SK-N-SH treated with all-trans-retinoic acid at 6 μM for 48 hours (cell line): ENCODE measurements at regions not wholly inside any gene's neighbourhood (a gene's known extent, or its start where the extent isn't known, plus 50 kb on each side); places are given as distances from the start of the nearest gene placed in this dataset.

Source experiments
- ATAC-seq: fragments of 200-7000 bp; cut with Tn5 transposase; 3 replicates; pipeline ENCODE4 v1.9.1; 2020; ENCODE audit warnings: mild to moderate bottlenecking, moderate library complexity
- ARNTL ChIP-seq: fragments of 450-650 bp; formaldehyde crosslinking; IDR thresholded peaks from 2 replicates; pipeline ENCODE4 v1.5.0; 2020; ENCODE audit warnings: low read depth, mild to moderate bottlenecking, moderate library complexity, borderline replicate concordance
- BACH2 ChIP-seq: fragments of 250-450 bp; sonication (Bioruptor Pico); IDR thresholded peaks from 2 replicates; pipeline ENCODE4 v1.9.0; 2021; ENCODE audit warnings: mild to moderate bottlenecking, borderline replicate concordance
- ESRRG ChIP-seq: fragments of 250-450 bp; sonication (Bioruptor Pico); IDR thresholded peaks from 2 replicates; pipeline ENCODE4 v1.6.1; 2021; ENCODE audit warnings: mild to moderate bottlenecking
- GLIS3 ChIP-seq: fragments of 250-450 bp; sonication (Bioruptor Pico); IDR thresholded peaks from 2 replicates; pipeline ENCODE4 v1.5.0; 2020; ENCODE audit warnings: mild to moderate bottlenecking, moderate library complexity
- ISL1 ChIP-seq: fragments of 250-450 bp; sonication (Bioruptor Pico); IDR thresholded peaks from 2 replicates; pipeline ENCODE4 v2.1.2; 2022; ENCODE audit warnings: mild to moderate bottlenecking, moderate library complexity
- OSR1 ChIP-seq: fragments of 250-450 bp; sonication (Bioruptor Pico); IDR thresholded peaks from 2 replicates; pipeline ENCODE4 v1.8.0; 2022; ENCODE audit warnings: moderate library complexity, mild to moderate bottlenecking, inconsistent platforms
- POU6F1 ChIP-seq: fragments of 250-450 bp; sonication (Bioruptor Pico); IDR thresholded peaks from 2 replicates; pipeline ENCODE4 v1.8.0; 2021; ENCODE audit warnings: low read depth, mild to moderate bottlenecking, moderate library complexity, borderline replicate concordance
- PPARA ChIP-seq: fragments of 250-450 bp; sonication (Bioruptor Pico); IDR thresholded peaks from 2 replicates; pipeline ENCODE4 v1.5.0; 2020; ENCODE audit warnings: mild to moderate bottlenecking, borderline replicate concordance
- RARB ChIP-seq: fragments of 250-450 bp; sonication (Bioruptor Pico); IDR thresholded peaks from 2 replicates; pipeline ENCODE4 v1.8.0; 2021; ENCODE audit warnings: mild to moderate bottlenecking, moderate library complexity
- SNAI2 ChIP-seq: fragments of 250-450 bp; sonication (Bioruptor Pico); IDR thresholded peaks from 2 replicates; pipeline ENCODE4 v1.5.0; 2020; ENCODE audit warnings: mild to moderate bottlenecking, moderate library complexity
- TCF4 ChIP-seq: fragments of 250-450 bp; sonication (Bioruptor Pico); IDR thresholded peaks from 2 replicates; pipeline ENCODE4 v1.8.0; 2021; ENCODE audit warnings: mild to moderate bottlenecking, moderate library complexity, borderline replicate concordance
- TOX ChIP-seq: fragments of 250-450 bp; sonication (Bioruptor Pico); IDR thresholded peaks from 2 replicates; pipeline ENCODE4 v1.8.0; 2021; ENCODE audit warnings: mild to moderate bottlenecking, moderate library complexity, borderline replicate concordance
- ZFP3 ChIP-seq: fragments of 250-450 bp; sonication (Bioruptor Pico); IDR thresholded peaks from 2 replicates; pipeline ENCODE4 v1.5.0; 2020; ENCODE audit warnings: mild to moderate bottlenecking, moderate library complexity
- ZFP30 ChIP-seq: fragments of 450-650 bp; formaldehyde crosslinking; IDR thresholded peaks from 2 replicates; pipeline ENCODE4 v1.5.0; 2022; ENCODE audit warnings: mild to moderate bottlenecking, moderate library complexity
- ZNF565 ChIP-seq: fragments of 450-650 bp; formaldehyde crosslinking; conservative IDR thresholded peaks from 2 replicates; pipeline ENCODE4 v1.5.0; 2020; ENCODE audit warnings: low read depth, mild to moderate bottlenecking, moderate library complexity
- ZNF70 ChIP-seq: fragments of 450-650 bp; formaldehyde crosslinking; IDR thresholded peaks from 2 replicates; pipeline ENCODE4 v1.5.0; 2020; ENCODE audit warnings: mild to moderate bottlenecking, moderate library complexity
- ZNF8 ChIP-seq: fragments of 450-650 bp; formaldehyde crosslinking; IDR thresholded peaks from 2 replicates; pipeline ENCODE4 v1.5.0; 2020; ENCODE audit warnings: mild to moderate bottlenecking, moderate library complexity
- TF ChIP-seq, protein P1 (sequence below): fragments of 250-450 bp; sonication (Bioruptor Pico); IDR thresholded peaks from 2 replicates; pipeline ENCODE4 v1.8.0; 2020; ENCODE audit warnings: mild to moderate bottlenecking, moderate library complexity, borderline replicate concordance
- TF ChIP-seq, protein P2 (sequence below): fragments of 250-450 bp; sonication (Bioruptor Pico); IDR thresholded peaks from 2 replicates; pipeline ENCODE4 v1.5.1; 2021; ENCODE audit warnings: mild to moderate bottlenecking, moderate library complexity
- TF ChIP-seq, protein P3 (sequence below): fragments of 250-450 bp; sonication (Bioruptor Pico); IDR thresholded peaks from 2 replicates; pipeline ENCODE4 v1.5.1; 2020; ENCODE audit warnings: low read depth, mild to moderate bottlenecking, moderate library complexity
- TF ChIP-seq, protein P4 (sequence below): fragments of 250-450 bp; sonication (Bioruptor Pico); IDR thresholded peaks from 2 replicates; pipeline ENCODE4 v1.5.0; 2020; ENCODE audit warnings: mild to moderate bottlenecking, moderate library complexity

- no peak for TF ChIP-seq ZNF565 (CRISPR knock-in tag)
- TF ChIP-seq BACH2 (CRISPR knock-in tag), result no peak
- no peak for TF ChIP-seq ZNF8
- TF ChIP-seq PPARA (CRISPR knock-in tag), result no peak
- no peak for TF ChIP-seq OSR1 (CRISPR knock-in tag)
- peak; percentile 86 for TF ChIP-seq ISL1
- TF ChIP-seq, protein P1, sequence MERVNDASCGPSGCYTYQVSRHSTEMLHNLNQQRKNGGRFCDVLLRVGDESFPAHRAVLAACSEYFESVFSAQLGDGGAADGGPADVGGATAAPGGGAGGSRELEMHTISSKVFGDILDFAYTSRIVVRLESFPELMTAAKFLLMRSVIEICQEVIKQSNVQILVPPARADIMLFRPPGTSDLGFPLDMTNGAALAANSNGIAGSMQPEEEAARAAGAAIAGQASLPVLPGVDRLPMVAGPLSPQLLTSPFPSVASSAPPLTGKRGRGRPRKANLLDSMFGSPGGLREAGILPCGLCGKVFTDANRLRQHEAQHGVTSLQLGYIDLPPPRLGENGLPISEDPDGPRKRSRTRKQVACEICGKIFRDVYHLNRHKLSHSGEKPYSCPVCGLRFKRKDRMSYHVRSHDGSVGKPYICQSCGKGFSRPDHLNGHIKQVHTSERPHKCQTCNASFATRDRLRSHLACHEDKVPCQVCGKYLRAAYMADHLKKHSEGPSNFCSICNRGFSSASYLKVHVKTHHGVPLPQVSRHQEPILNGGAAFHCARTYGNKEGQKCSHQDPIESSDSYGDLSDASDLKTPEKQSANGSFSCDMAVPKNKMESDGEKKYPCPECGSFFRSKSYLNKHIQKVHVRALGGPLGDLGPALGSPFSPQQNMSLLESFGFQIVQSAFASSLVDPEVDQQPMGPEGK (CRISPR knock-in tag), result no peak
- TF ChIP-seq, protein P2, sequence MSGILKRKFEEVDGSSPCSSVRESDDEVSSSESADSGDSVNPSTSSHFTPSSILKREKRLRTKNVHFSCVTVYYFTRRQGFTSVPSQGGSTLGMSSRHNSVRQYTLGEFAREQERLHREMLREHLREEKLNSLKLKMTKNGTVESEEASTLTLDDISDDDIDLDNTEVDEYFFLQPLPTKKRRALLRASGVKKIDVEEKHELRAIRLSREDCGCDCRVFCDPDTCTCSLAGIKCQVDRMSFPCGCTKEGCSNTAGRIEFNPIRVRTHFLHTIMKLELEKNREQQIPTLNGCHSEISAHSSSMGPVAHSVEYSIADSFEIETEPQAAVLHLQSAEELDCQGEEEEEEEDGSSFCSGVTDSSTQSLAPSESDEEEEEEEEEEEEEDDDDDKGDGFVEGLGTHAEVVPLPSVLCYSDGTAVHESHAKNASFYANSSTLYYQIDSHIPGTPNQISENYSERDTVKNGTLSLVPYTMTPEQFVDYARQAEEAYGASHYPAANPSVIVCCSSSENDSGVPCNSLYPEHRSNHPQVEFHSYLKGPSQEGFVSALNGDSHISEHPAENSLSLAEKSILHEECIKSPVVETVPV (CRISPR knock-in tag), result no peak
- TF ChIP-seq, all 23 proteins: peak for 1
- peak; percentile 54 for ATAC-seq
Observed at GRCh38 chr4:124432500-124432899, 280.0 kb downstream of the ANKRD50 start.

GRCh38 chr4:124433044-124433443 is 279.5 kb downstream of the ANKRD50 start:
- no peak; the same call in none of the 3 replicates for ATAC-seq
- TF ChIP-seq, protein P3, sequence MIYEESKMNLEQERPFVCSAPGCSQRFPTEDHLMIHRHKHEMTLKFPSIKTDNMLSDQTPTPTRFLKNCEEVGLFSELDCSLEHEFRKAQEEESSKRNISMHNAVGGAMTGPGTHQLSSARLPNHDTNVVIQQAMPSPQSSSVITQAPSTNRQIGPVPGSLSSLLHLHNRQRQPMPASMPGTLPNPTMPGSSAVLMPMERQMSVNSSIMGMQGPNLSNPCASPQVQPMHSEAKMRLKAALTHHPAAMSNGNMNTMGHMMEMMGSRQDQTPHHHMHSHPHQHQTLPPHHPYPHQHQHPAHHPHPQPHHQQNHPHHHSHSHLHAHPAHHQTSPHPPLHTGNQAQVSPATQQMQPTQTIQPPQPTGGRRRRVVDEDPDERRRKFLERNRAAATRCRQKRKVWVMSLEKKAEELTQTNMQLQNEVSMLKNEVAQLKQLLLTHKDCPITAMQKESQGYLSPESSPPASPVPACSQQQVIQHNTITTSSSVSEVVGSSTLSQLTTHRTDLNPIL (CRISPR knock-in tag), result no peak
- no peak for TF ChIP-seq ESRRG (CRISPR knock-in tag)
- TF ChIP-seq OSR1 (CRISPR knock-in tag), result no peak
- no peak for TF ChIP-seq ZFP3 (CRISPR knock-in tag)
- TF ChIP-seq SNAI2 (CRISPR knock-in tag), result no peak
- no peak for TF ChIP-seq RARB (CRISPR knock-in tag)
- TF ChIP-seq ZFP30 (CRISPR knock-in tag), result no peak
- TF ChIP-seq, protein P1 (CRISPR knock-in tag), result no peak
- TF ChIP-seq ZNF70 (CRISPR knock-in tag), result no peak
- TF ChIP-seq, protein P2 (CRISPR knock-in tag), result no peak
- no peak for TF ChIP-seq GLIS3 (CRISPR knock-in tag)
- TF ChIP-seq ZNF8, result no peak
- TF ChIP-seq, protein P4, sequence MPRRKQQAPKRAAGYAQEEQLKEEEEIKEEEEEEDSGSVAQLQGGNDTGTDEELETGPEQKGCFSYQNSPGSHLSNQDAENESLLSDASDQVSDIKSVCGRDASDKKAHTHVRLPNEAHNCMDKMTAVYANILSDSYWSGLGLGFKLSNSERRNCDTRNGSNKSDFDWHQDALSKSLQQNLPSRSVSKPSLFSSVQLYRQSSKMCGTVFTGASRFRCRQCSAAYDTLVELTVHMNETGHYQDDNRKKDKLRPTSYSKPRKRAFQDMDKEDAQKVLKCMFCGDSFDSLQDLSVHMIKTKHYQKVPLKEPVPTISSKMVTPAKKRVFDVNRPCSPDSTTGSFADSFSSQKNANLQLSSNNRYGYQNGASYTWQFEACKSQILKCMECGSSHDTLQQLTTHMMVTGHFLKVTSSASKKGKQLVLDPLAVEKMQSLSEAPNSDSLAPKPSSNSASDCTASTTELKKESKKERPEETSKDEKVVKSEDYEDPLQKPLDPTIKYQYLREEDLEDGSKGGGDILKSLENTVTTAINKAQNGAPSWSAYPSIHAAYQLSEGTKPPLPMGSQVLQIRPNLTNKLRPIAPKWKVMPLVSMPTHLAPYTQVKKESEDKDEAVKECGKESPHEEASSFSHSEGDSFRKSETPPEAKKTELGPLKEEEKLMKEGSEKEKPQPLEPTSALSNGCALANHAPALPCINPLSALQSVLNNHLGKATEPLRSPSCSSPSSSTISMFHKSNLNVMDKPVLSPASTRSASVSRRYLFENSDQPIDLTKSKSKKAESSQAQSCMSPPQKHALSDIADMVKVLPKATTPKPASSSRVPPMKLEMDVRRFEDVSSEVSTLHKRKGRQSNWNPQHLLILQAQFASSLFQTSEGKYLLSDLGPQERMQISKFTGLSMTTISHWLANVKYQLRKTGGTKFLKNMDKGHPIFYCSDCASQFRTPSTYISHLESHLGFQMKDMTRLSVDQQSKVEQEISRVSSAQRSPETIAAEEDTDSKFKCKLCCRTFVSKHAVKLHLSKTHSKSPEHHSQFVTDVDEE (CRISPR knock-in tag), result no peak
- TF ChIP-seq ISL1, result no peak
- TF ChIP-seq BACH2 (CRISPR knock-in tag), result no peak
- TF ChIP-seq TCF4 (CRISPR knock-in tag), result no peak
- TF ChIP-seq PPARA (CRISPR knock-in tag), result no peak
- no peak for TF ChIP-seq TOX
- no peak for TF ChIP-seq ARNTL
- no peak for TF ChIP-seq POU6F1 (CRISPR knock-in tag)
